OCI-LY1 (cell line): ENCODE measurements at regions not wholly inside any gene's neighbourhood (a gene's known extent, or its start where the extent isn't known, plus 50 kb on each side); places are given as distances from the start of the nearest gene placed in this dataset.

Experiments
- H2AFZ ChIP-seq: fragments of 200-600 bp; sonication (generic), shearing (Covaris generic); 2 replicates; pipeline ENCODE4 v1.6.0; 2014; ENCODE audit warnings: antibody characterized with exemption, mild to moderate bottlenecking, low read length
- H3F3A ChIP-seq: fragments of 200-600 bp; sonication (generic), shearing (Covaris generic); 2 replicates; pipeline ENCODE4 v1.6.0; 2014; ENCODE audit warnings: mild to moderate bottlenecking, antibody characterized with exemption, low read length, moderate library complexity; ENCODE audit not compliant: insufficient read depth
- H3K27ac ChIP-seq: fragments of 200-600 bp; sonication (generic); 2 replicates; pipeline ENCODE4 v1.5.1; 2014; ENCODE audit warnings: low read length, mixed run types, mild to moderate bottlenecking, low read depth; ENCODE audit not compliant: poor library complexity, severe bottlenecking
- H3K27me3 ChIP-seq: fragments of 200-600 bp; sonication (generic); 2 replicates; pipeline ENCODE4 v1.6.0; 2014; ENCODE audit warnings: antibody characterized with exemption, mild to moderate bottlenecking, low read length, moderate library complexity; ENCODE audit not compliant: insufficient read depth
- H3K36me3 ChIP-seq: fragments of 200-600 bp; sonication (generic); 2 replicates; pipeline ENCODE4 v1.6.1; 2014; ENCODE audit warnings: mild to moderate bottlenecking, antibody characterized with exemption, low read length, moderate library complexity, mixed read lengths; ENCODE audit not compliant: insufficient read depth
- H3K4me1 ChIP-seq: fragments of 200-600 bp; sonication (generic); 2 replicates; pipeline ENCODE4 v1.5.1; 2014; ENCODE audit warnings: mild to moderate bottlenecking, low read length, moderate library complexity; ENCODE audit not compliant: insufficient read depth, severe bottlenecking
- H3K4me2 ChIP-seq: fragments of 200-600 bp; sonication (generic), shearing (Covaris generic); 2 replicates; pipeline ENCODE4 v1.6.1; 2014; ENCODE audit warnings: low read length
- H3K4me3 ChIP-seq: fragments of 200-600 bp; sonication (generic); 2 replicates; pipeline ENCODE4 v1.5.1; 2014; ENCODE audit warnings: low read length, low read depth, mild to moderate bottlenecking, mixed read lengths; ENCODE audit not compliant: poor library complexity, severe bottlenecking
- H3K79me2 ChIP-seq: fragments of 200-600 bp; shearing (Covaris generic); 2 replicates; pipeline ENCODE4 v1.6.1; 2016; ENCODE audit warnings: mixed run types, low read length, mixed read lengths; ENCODE audit not compliant: insufficient read depth
- H3K9ac ChIP-seq: fragments of 200-600 bp; sonication (generic), shearing (Covaris generic); 2 replicates; pipeline ENCODE4 v1.6.1; 2014; ENCODE audit warnings: mild to moderate bottlenecking, low read length, mixed read lengths
- H3K9me2 ChIP-seq: fragments of 200-600 bp; sonication (generic), shearing (Covaris generic); 2 replicates; pipeline ENCODE4 v1.6.1; 2014; ENCODE audit warnings: low read depth, mild to moderate bottlenecking, low read length, mixed read lengths
- H3K9me3 ChIP-seq: fragments of 200-600 bp; shearing (Covaris generic); 2 replicates; pipeline ENCODE4 v1.6.1; 2014; ENCODE audit warnings: low read length, mixed read lengths
- H4K20me1 ChIP-seq: fragments of 200-600 bp; sonication (generic), shearing (Covaris generic); 2 replicates; pipeline ENCODE4 v1.6.0; 2016; ENCODE audit warnings: mild to moderate bottlenecking, low read length; ENCODE audit not compliant: insufficient read depth
- EZH2 ChIP-seq: fragments of 200-600 bp; sonication (generic), shearing (Covaris generic); IDR thresholded peaks from 2 replicates; pipeline ENCODE4 v1.8.0; 2017; ENCODE audit warnings: borderline replicate concordance, mixed run types, mild to moderate bottlenecking, antibody characterized with exemption, low read length, moderate library complexity, mixed read lengths
- TF ChIP-seq, protein P1 (sequence below): fragments of 200-600 bp; sonication (generic), shearing (Covaris generic); IDR thresholded peaks from 2 replicates; pipeline ENCODE4 v1.5.1; 2017; ENCODE audit warnings: mild to moderate bottlenecking, antibody characterized with exemption, low read length, moderate library complexity, mixed read lengths

DNA sequence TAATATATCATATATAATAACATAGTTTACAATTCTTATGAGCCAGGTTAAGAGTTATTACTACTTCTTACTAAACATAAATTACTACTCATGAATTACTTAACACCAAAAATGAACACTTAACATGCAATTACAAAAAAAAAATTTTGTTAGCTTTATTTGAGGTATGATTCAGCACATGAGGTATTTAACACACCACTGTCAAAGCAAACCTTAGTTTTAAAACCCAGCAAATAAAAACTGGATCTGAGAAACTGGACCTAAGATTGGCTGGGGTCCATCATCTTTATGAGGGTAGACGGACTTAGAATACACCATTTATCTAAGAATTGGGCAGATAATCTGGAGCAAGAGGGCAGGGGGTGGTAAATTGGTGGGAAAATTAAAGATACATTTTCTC is 81.8 kb upstream of the CREB1 start:
- H3K9ac ChIP-seq, result no peak overlapping the region
- no peaks in the 10 kb centered on the region for H3K36me3 ChIP-seq
- H3K27me3 ChIP-seq, result no peaks in the 10 kb centered on the region
- TF ChIP-seq, protein P1, sequence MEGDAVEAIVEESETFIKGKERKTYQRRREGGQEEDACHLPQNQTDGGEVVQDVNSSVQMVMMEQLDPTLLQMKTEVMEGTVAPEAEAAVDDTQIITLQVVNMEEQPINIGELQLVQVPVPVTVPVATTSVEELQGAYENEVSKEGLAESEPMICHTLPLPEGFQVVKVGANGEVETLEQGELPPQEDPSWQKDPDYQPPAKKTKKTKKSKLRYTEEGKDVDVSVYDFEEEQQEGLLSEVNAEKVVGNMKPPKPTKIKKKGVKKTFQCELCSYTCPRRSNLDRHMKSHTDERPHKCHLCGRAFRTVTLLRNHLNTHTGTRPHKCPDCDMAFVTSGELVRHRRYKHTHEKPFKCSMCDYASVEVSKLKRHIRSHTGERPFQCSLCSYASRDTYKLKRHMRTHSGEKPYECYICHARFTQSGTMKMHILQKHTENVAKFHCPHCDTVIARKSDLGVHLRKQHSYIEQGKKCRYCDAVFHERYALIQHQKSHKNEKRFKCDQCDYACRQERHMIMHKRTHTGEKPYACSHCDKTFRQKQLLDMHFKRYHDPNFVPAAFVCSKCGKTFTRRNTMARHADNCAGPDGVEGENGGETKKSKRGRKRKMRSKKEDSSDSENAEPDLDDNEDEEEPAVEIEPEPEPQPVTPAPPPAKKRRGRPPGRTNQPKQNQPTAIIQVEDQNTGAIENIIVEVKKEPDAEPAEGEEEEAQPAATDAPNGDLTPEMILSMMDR, result no peak
- TF ChIP-seq EZH2, result no peak
- no peak overlapping the region for H3K27ac ChIP-seq
- H3K4me1 ChIP-seq, result no peaks in the 10 kb centered on the region
- H4K20me1 ChIP-seq, result no peaks in the 10 kb centered on the region
- H3K79me2 ChIP-seq, result no peaks in the 10 kb centered on the region
- H3K4me2 ChIP-seq, result no peak overlapping the region
- no peaks in the 10 kb centered on the region for H3K9me2 ChIP-seq
- no peak overlapping the region for H2AFZ ChIP-seq
- H3F3A ChIP-seq, result no peaks in the 10 kb centered on the region
- no peak overlapping the region for H3K4me3 ChIP-seq
- H3K9me3 ChIP-seq, result no peaks in the 10 kb centered on the region

DNA sequence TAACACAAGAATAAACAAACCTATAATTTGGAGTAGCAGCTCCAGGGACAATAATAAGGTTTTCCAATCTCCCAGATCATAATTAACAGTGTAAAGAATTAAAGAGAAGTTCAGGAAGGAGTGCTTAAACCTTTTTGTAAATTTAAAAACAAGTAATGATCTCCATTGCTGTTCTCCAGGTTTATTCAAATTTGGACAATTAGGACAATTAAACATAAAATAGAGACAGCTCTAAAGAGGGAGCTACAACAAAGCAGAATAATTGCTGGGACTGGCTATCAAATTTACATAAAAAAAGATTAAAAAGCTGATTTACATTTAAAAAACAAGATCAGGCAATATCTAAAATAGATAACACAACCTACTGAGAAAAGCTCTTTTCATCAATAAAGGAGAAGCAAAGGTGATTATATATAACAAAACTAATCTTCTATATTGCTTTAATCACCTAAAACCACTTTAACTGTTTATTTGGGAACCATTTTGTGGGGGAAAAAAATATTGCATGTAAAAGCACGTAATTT is 80.1 kb upstream of the CREB1 start:
- Histone ChIP-seq H3F3A (no peaks in the 10 kb centered on the region), H3K9ac (no peak overlapping the region), H3K79me2 (no peaks in the 10 kb centered on the region), H3K9me3 (no peaks in the 10 kb centered on the region), H3K27me3 (no peaks in the 10 kb centered on the region), H4K20me1 (no peaks in the 10 kb centered on the region), H3K4me3 (no peak overlapping the region), H3K27ac (no peak overlapping the region), H3K4me1 (no peaks in the 10 kb centered on the region), H2AFZ (no peak overlapping the region), H3K36me3 (no peaks in the 10 kb centered on the region), H3K9me2 (no peaks in the 10 kb centered on the region), H3K4me2 (no peak overlapping the region)
- TF ChIP-seq, protein P1, result no peak
- TF ChIP-seq EZH2, result no peak

DNA sequence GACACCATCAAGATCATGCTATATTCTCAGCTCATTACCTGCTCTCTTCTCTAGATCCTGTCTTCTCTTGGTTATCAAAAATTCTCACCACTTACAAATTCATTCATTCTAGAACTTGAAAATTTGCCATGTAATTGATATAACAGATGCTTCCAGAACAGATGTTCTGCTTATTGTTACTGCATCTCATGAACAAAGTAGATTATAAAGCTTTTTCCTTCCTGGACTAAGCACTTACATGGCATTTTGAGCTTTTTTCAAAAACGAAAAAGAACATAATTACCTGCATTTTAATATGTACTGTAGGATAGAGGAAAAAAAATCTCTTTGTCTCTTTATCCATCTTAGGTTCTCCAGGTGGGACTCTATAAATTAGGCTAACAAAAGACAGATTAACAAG is 79.6 kb upstream of the CREB1 start:
- H3K4me1 ChIP-seq, result no peaks in the 10 kb centered on the region
- H3K9ac ChIP-seq, result no peak overlapping the region
- H3K4me3 ChIP-seq, result no peak overlapping the region
- H3F3A ChIP-seq, result no peaks in the 10 kb centered on the region
- H3K27ac ChIP-seq, result no peak overlapping the region
- H4K20me1 ChIP-seq, result no peaks in the 10 kb centered on the region
- no peak overlapping the region for H3K4me2 ChIP-seq
- H3K9me3 ChIP-seq, result no peaks in the 10 kb centered on the region
- H3K27me3 ChIP-seq, result no peaks in the 10 kb centered on the region
- H3K36me3 ChIP-seq, result no peaks in the 10 kb centered on the region
- H2AFZ ChIP-seq, result no peak overlapping the region
- no peaks in the 10 kb centered on the region for H3K9me2 ChIP-seq
- no peaks in the 10 kb centered on the region for H3K79me2 ChIP-seq
- TF ChIP-seq EZH2, result no peak
- TF ChIP-seq, protein P1, result no peak
